HEK293 (cell line): ENCODE measurements at regions not wholly inside any gene's neighbourhood (a gene's known extent, or its start where the extent isn't known, plus 50 kb on each side); places are given as distances from the start of the nearest gene placed in this dataset.

Experiments used
- CTCF ChIA-PET: fragments of 350-600 bp; formaldehyde crosslinking; extraction: SDS; loops from one replicate; lab custom pipeline; 2021; ENCODE audit warnings: antibody characterized with exemption; lab: Yijun Ruan, JAX
- POLR2A ChIA-PET: fragments of 300-600 bp; formaldehyde crosslinking; extraction: SDS; loops from one replicate; lab custom pipeline; 2020; ENCODE audit warnings: antibody characterized with exemption, inconsistent platforms; lab: Yijun Ruan, JAX
- H3K27ac ChIP-seq: fragments of 200-500 bp; sonication (Bioruptor generic); 2 replicates; pipeline ENCODE4 v1.5.1; 2014; ENCODE audit warnings: low read depth, low read length, control low read depth, inconsistent platforms; ENCODE audit errors: extremely low read depth
- H3K36me3 ChIP-seq, 2 experiments: fragments of 200-500 bp in 1 of 2; sonication (Bioruptor generic) in 1 of 2; 1 replicate in 1 of 2; 2 replicates in 1 of 2; pipeline ENCODE4 v1.5.1; 2014 to 2017; ENCODE audit warnings: inconsistent platforms in 2 of 2, low read length in 2 of 2; ENCODE audit not compliant: control insufficient read depth in 2 of 2, insufficient read depth in 1 of 2
- H3K4me1 ChIP-seq: fragments of 200-500 bp; sonication (Bioruptor generic); 2 replicates; pipeline ENCODE4 v1.5.1; 2014; ENCODE audit warnings: mild to moderate bottlenecking, low read length, inconsistent platforms; ENCODE audit not compliant: control insufficient read depth, insufficient read depth
- H3K4me3 ChIP-seq: 2 replicates; pipeline ENCODE4 v1.5.1; 2011; ENCODE audit warnings: low read depth, mild to moderate bottlenecking, control low read depth, low read length, moderate library complexity
- H3K9me3 ChIP-seq: fragments of 200-500 bp; sonication (Bioruptor generic); 2 replicates; pipeline ENCODE4 v1.5.1; 2014; ENCODE audit warnings: low read depth, low read length, inconsistent platforms; ENCODE audit not compliant: control insufficient read depth, insufficient read depth
- KLF9 ChIP-seq: fragments of 450-650 bp; formaldehyde crosslinking; IDR thresholded peaks from 2 replicates; pipeline ENCODE4 v1.5.1; 2016; ENCODE audit warnings: missing biosample characterization, missing genetic modification characterization, low read depth
- MYNN ChIP-seq: fragments of 450-650 bp; formaldehyde crosslinking; IDR thresholded peaks from 2 replicates; pipeline ENCODE4 v1.5.1; 2016; ENCODE audit warnings: missing biosample characterization, missing genetic modification characterization, borderline replicate concordance
- SP2 ChIP-seq: fragments of 450-650 bp; formaldehyde crosslinking; IDR thresholded peaks from 2 replicates; pipeline ENCODE4 v1.5.1; 2016; ENCODE audit warnings: missing biosample characterization, missing genetic modification characterization
- YY1 ChIP-seq: fragments of 450-650 bp; formaldehyde crosslinking; IDR thresholded peaks from 2 replicates; pipeline ENCODE4 v1.5.1; 2018; ENCODE audit warnings: missing biosample characterization, missing genetic modification characterization
- YY2 ChIP-seq: fragments of 450-650 bp; formaldehyde crosslinking; IDR thresholded peaks from 2 replicates; pipeline ENCODE4 v1.5.1; 2016; ENCODE audit warnings: missing biosample characterization, missing genetic modification characterization
- ZIC2 ChIP-seq: fragments of 450-650 bp; formaldehyde crosslinking; IDR thresholded peaks from 2 replicates; pipeline ENCODE4 v1.5.1; 2016; ENCODE audit warnings: missing biosample characterization, missing genetic modification characterization
- ZNF10 ChIP-seq: fragments of 450-650 bp; formaldehyde crosslinking; IDR thresholded peaks from 2 replicates; pipeline ENCODE4 v1.5.1; 2017; ENCODE audit warnings: missing biosample characterization, missing genetic modification characterization
- ZNF138 ChIP-seq: fragments of 450-650 bp; formaldehyde crosslinking; IDR thresholded peaks from 2 replicates; pipeline ENCODE4 v1.5.1; 2016; ENCODE audit warnings: missing biosample characterization, missing genetic modification characterization, borderline replicate concordance
- ZNF202 ChIP-seq: fragments of 450-650 bp; formaldehyde crosslinking; IDR thresholded peaks from 2 replicates; pipeline ENCODE4 v1.5.1; 2016; ENCODE audit warnings: missing biosample characterization, missing genetic modification characterization, borderline replicate concordance
- ZNF248 ChIP-seq: fragments of 450-650 bp; formaldehyde crosslinking; IDR thresholded peaks from 2 replicates; pipeline ENCODE4 v1.5.1; 2017; ENCODE audit warnings: missing biosample characterization, missing genetic modification characterization
- ZNF335 ChIP-seq: fragments of 450-650 bp; formaldehyde crosslinking; conservative IDR thresholded peaks from 2 replicates; pipeline ENCODE4 v1.5.1; 2016; ENCODE audit warnings: missing biosample characterization, missing genetic modification characterization
- ZNF530 ChIP-seq: fragments of 450-650 bp; formaldehyde crosslinking; IDR thresholded peaks from 2 replicates; pipeline ENCODE4 v1.5.1; 2016; ENCODE audit warnings: low read depth, missing biosample characterization, missing genetic modification characterization
- ZNF76 ChIP-seq: fragments of 450-650 bp; formaldehyde crosslinking; IDR thresholded peaks from 2 replicates; pipeline ENCODE4; 2016; ENCODE audit warnings: low read depth, missing biosample characterization, missing genetic modification characterization, borderline replicate concordance
- TF ChIP-seq, protein P1 (sequence below): fragments of 450-650 bp; IDR thresholded peaks from 2 replicates; pipeline ENCODE4 v1.5.1; 2018; ENCODE audit warnings: missing biosample characterization, missing genetic modification characterization
- TF ChIP-seq, protein P2 (sequence below): fragments of 450-650 bp; formaldehyde crosslinking; conservative IDR thresholded peaks from 2 replicates; pipeline ENCODE4 v1.5.1; 2016; ENCODE audit warnings: low read depth, missing biosample characterization, missing genetic modification characterization
- TF ChIP-seq, protein P3 (sequence below): fragments of 450-650 bp; formaldehyde crosslinking; IDR thresholded peaks from 2 replicates; pipeline ENCODE4 v1.5.1; 2016; ENCODE audit warnings: missing biosample characterization, missing genetic modification characterization
- TF ChIP-seq, protein P4 (sequence below): fragments of 450-650 bp; formaldehyde crosslinking; IDR thresholded peaks from 2 replicates; pipeline ENCODE4 v1.5.1; 2016; ENCODE audit warnings: missing biosample characterization, missing genetic modification characterization
- TF ChIP-seq, protein P5 (sequence below): fragments of 450-650 bp; formaldehyde crosslinking; IDR thresholded peaks from 2 replicates; pipeline ENCODE4 v1.5.1; 2016; ENCODE audit warnings: missing biosample characterization, missing genetic modification characterization
- TF ChIP-seq, protein P6 (sequence below): fragments of 450-650 bp; formaldehyde crosslinking; IDR thresholded peaks from 2 replicates; pipeline ENCODE4 v1.5.1; 2016; ENCODE audit warnings: missing biosample characterization, missing genetic modification characterization

DNA sequence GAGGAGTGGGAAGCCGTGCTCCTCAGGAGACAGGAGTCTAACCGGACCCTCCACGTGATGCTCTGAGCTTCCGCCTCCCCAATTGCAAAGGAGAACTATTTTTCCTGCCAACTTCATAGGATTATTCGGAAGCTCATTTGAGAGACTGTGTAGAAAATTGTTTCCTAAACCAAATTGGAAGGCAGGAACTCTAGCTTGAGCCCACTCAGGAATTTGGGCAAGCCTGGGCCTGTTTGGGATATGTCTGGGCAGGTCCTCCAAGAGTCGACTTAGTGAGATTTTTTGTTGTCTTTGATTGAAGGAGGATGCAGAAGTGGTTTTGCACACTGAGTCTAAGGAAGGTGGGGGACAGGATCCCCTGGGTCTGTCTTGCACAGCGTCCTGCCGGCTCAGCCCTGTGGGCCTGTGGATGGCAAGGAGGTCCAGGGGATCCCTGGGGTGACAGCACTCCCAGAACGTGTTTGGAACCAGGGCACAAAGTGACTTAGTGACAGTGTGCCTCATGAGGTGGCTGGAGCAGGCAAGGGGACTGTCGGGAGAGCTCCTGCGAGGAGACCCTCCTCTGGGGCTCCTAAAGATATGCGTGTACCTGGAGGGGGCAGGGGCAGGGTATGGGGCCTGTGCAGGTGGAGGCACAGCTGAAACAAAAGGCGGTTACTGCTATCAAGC is 283.3 kb downstream of the NSG2 start (continued):
- TF ChIP-seq, protein P1, sequence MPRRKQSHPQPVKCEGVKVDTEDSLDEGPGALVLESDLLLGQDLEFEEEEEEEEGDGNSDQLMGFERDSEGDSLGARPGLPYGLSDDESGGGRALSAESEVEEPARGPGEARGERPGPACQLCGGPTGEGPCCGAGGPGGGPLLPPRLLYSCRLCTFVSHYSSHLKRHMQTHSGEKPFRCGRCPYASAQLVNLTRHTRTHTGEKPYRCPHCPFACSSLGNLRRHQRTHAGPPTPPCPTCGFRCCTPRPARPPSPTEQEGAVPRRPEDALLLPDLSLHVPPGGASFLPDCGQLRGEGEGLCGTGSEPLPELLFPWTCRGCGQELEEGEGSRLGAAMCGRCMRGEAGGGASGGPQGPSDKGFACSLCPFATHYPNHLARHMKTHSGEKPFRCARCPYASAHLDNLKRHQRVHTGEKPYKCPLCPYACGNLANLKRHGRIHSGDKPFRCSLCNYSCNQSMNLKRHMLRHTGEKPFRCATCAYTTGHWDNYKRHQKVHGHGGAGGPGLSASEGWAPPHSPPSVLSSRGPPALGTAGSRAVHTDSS, result no peak
- TF ChIP-seq ZIC2 (tag by site-specific recombination) (peak; percentile 93), KLF9 (tag by site-specific recombination) (no peak), ZNF530 (tag by site-specific recombination) (no peak), ZNF248 (tag by site-specific recombination) (no peak)
- TF ChIP-seq, protein P2, sequence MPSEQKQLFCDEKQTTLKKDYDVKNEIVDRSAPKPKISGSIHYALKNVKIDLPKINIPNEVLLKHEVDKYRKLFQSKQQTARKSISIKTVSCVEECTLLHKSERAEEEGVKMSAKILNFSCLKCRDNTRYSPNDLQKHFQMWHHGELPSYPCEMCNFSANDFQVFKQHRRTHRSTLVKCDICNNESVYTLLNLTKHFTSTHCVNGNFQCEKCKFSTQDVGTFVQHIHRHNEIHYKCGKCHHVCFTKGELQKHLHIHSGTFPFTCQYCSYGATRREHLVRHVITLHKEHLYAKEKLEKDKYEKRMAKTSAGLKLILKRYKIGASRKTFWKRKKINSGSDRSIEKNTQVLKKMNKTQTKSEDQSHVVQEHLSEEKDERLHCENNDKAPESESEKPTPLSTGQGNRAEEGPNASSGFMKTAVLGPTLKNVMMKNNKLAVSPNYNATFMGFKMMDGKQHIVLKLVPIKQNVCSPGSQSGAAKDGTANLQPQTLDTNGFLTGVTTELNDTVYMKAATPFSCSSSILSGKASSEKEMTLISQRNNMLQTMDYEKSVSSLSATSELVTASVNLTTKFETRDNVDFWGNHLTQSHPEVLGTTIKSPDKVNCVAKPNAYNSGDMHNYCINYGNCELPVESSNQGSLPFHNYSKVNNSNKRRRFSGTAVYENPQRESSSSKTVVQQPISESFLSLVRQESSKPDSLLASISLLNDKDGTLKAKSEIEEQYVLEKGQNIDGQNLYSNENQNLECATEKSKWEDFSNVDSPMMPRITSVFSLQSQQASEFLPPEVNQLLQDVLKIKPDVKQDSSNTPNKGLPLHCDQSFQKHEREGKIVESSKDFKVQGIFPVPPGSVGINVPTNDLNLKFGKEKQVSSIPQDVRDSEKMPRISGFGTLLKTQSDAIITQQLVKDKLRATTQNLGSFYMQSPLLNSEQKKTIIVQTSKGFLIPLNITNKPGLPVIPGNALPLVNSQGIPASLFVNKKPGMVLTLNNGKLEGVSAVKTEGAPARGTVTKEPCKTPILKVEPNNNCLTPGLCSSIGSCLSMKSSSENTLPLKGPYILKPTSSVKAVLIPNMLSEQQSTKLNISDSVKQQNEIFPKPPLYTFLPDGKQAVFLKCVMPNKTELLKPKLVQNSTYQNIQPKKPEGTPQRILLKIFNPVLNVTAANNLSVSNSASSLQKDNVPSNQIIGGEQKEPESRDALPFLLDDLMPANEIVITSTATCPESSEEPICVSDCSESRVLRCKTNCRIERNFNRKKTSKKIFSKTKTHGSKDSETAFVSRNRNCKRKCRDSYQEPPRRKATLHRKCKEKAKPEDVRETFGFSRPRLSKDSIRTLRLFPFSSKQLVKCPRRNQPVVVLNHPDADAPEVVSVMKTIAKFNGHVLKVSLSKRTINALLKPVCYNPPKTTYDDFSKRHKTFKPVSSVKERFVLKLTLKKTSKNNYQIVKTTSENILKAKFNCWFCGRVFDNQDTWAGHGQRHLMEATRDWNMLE (tag by site-specific recombination), result 0 out of 2 replicates have a peak, but pooled peaks have one; percentile 13

DNA sequence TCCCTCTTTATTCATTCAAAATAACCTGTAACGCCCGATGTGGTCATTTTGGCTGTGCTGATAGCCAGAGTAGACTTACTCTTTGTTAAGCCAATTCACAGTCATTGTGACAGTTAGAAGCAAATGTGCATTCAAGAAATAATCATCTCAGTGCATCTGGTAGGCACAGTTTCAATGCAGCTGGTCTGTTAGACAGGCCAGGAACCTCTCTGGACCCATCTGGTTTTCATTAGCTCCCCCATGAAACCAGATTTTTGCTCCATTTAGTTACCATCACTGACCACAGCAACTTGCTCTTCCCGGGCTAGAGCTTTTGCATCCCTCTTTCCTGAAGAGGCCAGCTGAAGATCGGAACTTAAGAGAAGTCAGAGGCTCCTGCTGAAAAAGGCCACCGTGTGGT is 284.2 kb downstream of the NSG2 start:
- no peak overlapping the region for H3K27ac ChIP-seq
- CTCF ChIA-PET, result interaction anchor here (0.5 to 3.8 kb wide), 7 partner anchors 27 to 607 kb away, joined by 3 to 28 read pairs (median 4); no protein-coding TSS in a partner anchor
- H3K4me1 ChIP-seq, result peaks cover 10% of the 10 kb centered on the region
- H3K9me3 ChIP-seq, result no peaks in the 10 kb centered on the region
- POLR2A ChIA-PET, result no interaction called here
- no peak overlapping the region for H3K4me3 ChIP-seq
- no peaks in the 10 kb centered on the region for H3K36me3 ChIP-seq
- TF ChIP-seq ZNF10 (no peak), KLF9 (tag by site-specific recombination) (no peak), ZNF335 (tag by site-specific recombination) (no peak), YY1 (no peak), ZNF138 (tag by site-specific recombination) (no peak), SP2 (no peak), ZNF76 (tag by site-specific recombination) (no peak), MYNN (tag by site-specific recombination) (no peak), YY2 (tag by site-specific recombination) (no peak), ZNF202 (tag by site-specific recombination) (no peak)
- TF ChIP-seq, protein P3, sequence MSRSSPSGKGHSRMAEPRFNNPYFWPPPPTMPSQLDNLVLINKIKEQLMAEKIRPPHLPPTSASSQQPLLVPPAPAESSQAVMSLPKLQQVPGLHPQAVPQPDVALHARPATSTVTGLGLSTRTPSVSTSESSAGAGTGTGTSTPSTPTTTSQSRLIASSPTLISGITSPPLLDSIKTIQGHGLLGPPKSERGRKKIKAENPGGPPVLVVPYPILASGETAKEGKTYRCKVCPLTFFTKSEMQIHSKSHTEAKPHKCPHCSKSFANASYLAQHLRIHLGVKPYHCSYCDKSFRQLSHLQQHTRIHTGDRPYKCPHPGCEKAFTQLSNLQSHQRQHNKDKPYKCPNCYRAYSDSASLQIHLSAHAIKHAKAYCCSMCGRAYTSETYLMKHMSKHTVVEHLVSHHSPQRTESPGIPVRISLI (tag by site-specific recombination), result no peak
- TF ChIP-seq, protein P4, sequence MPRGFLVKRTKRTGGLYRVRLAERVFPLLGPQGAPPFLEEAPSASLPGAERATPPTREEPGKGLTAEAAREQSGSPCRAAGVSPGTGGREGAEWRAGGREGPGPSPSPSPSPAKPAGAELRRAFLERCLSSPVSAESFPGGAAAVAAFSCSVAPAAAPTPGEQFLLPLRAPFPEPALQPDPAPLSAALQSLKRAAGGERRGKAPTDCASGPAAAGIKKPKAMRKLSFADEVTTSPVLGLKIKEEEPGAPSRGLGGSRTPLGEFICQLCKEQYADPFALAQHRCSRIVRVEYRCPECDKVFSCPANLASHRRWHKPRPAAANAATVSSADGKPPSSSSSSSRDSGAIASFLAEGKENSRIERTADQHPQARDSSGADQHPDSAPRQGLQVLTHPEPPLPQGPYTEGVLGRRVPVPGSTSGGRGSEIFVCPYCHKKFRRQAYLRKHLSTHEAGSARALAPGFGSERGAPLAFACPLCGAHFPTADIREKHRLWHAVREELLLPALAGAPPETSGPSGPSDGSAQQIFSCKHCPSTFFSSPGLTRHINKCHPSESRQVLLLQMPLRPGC (tag by site-specific recombination), result no peak
- TF ChIP-seq, protein P5, sequence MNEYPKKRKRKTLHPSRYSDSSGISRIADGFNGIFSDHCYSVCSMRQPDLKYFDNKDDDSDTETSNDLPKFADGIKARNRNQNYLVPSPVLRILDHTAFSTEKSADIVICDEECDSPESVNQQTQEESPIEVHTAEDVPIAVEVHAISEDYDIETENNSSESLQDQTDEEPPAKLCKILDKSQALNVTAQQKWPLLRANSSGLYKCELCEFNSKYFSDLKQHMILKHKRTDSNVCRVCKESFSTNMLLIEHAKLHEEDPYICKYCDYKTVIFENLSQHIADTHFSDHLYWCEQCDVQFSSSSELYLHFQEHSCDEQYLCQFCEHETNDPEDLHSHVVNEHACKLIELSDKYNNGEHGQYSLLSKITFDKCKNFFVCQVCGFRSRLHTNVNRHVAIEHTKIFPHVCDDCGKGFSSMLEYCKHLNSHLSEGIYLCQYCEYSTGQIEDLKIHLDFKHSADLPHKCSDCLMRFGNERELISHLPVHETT, result no peak
- TF ChIP-seq, protein P1, result no peak
- TF ChIP-seq, protein P6, sequence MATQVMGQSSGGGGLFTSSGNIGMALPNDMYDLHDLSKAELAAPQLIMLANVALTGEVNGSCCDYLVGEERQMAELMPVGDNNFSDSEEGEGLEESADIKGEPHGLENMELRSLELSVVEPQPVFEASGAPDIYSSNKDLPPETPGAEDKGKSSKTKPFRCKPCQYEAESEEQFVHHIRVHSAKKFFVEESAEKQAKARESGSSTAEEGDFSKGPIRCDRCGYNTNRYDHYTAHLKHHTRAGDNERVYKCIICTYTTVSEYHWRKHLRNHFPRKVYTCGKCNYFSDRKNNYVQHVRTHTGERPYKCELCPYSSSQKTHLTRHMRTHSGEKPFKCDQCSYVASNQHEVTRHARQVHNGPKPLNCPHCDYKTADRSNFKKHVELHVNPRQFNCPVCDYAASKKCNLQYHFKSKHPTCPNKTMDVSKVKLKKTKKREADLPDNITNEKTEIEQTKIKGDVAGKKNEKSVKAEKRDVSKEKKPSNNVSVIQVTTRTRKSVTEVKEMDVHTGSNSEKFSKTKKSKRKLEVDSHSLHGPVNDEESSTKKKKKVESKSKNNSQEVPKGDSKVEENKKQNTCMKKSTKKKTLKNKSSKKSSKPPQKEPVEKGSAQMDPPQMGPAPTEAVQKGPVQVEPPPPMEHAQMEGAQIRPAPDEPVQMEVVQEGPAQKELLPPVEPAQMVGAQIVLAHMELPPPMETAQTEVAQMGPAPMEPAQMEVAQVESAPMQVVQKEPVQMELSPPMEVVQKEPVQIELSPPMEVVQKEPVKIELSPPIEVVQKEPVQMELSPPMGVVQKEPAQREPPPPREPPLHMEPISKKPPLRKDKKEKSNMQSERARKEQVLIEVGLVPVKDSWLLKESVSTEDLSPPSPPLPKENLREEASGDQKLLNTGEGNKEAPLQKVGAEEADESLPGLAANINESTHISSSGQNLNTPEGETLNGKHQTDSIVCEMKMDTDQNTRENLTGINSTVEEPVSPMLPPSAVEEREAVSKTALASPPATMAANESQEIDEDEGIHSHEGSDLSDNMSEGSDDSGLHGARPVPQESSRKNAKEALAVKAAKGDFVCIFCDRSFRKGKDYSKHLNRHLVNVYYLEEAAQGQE, result no peak
